Heart right ventricle (tissue), 16 donors: ENCODE measurements at regions not wholly inside any gene's neighbourhood (a gene's known extent, or its start where the extent isn't known, plus 50 kb on each side); places are given as distances from the start of the nearest gene placed in this dataset.

ENCODE experiments used
- ATAC-seq, 8 donors: fragments of 200-7000 bp; cut with Tn5 transposase; one replicate each; pipeline ENCODE4 v1.9.1; 2020; ENCODE audit warnings: mild to moderate bottlenecking in 8 of 8, moderate library complexity in 8 of 8, moderate number of reproducible peaks in 1 of 8
- DNase-seq, 2 donors: peaks; one replicate each; pipeline ENCODE4 v3.0.0-alpha.2; 2020
- H3K27ac ChIP-seq, 10 donors: fragments of 200-600 bp; sonication (generic) in 2 of 10; one replicate each; pipeline versions ENCODE4 v1.5.0 to v1.8.0; 2020 to 2022; ENCODE audit warnings: mild to moderate bottlenecking in 3 of 10
- H3K27me3 ChIP-seq, 7 donors: fragments of 200-600 bp; one replicate each; pipeline ENCODE4 v1.8.0; 2021 to 2022; ENCODE audit warnings: mild to moderate bottlenecking in 2 of 7
- H3K36me3 ChIP-seq, 9 donors: fragments of 200-600 bp; sonication (generic) in 1 of 9; one replicate each; pipeline versions ENCODE4 v1.5.0 to v1.8.0; 2020 to 2022; ENCODE audit warnings: mild to moderate bottlenecking in 2 of 9
- H3K4me1 ChIP-seq, 9 donors: fragments of 200-600 bp; sonication (generic) in 1 of 9; one replicate each; pipeline versions ENCODE4 v1.5.0 to v1.8.0; 2020 to 2022; ENCODE audit warnings: mild to moderate bottlenecking in 4 of 9
- H3K4me3 ChIP-seq, 10 donors: fragments of 200-600 bp; sonication (generic) in 2 of 10; one replicate each; pipeline versions ENCODE4 v1.5.0 to v1.8.0; 2020 to 2022; ENCODE audit warnings: mild to moderate bottlenecking in 7 of 10, moderate library complexity in 2 of 10
- H3K9me3 ChIP-seq, 11 donors: fragments of 200-600 bp in 10 of 11; sonication (generic) in 2 of 11; one replicate each; pipeline versions ENCODE4 v1.5.0 to v1.8.0; 2013 to 2022; ENCODE audit warnings: mild to moderate bottlenecking in 2 of 11, control low read depth in 1 of 11, moderate library complexity in 1 of 11
- CTCF ChIP-seq, 9 donors: fragments of 200-600 bp; sonication (generic) in 2 of 9; IDR thresholded peaks; one replicate each; pipeline versions ENCODE4 v1.5.0 to v1.8.0; 2021 to 2022; ENCODE audit warnings: antibody characterized with exemption in 9 of 9, mild to moderate bottlenecking in 5 of 9, moderate library complexity in 1 of 9
- WGBS, 2 donors: extraction: QIAGEN DNeasy Blood & Tissue Kit; methylation state at CpG; one replicate each; pipeline ENCODE4 v1.1.7; 2013; ENCODE audit warnings: inconsistent platforms in 1 of 2; 5-methylcytosine and 5-hydroxymethylcytosine counted together
- intact Hi-C, 10 donors: fragments of 100-400 bp; cut with DNase I; formaldehyde crosslinking; loops; one replicate each; pipeline versions ENCODE4 v1.11.1 to v1.14.2; 2022
- donor health status: Arrhythmogenic right ventricular cardiomyopathy.
- donor health status: ischemic (EF 13 %, LVEDD 7.1; RV severe dilation, severe dysfunction).
- donor health status: healthy with polysubstance abuse.
- donor health status: DM: no; HTN: yes; CAD: no.
- donor health status: DM: no; HTN: no; CAD: no.
- donor health status: ischemic (EF 25% LVEDD 6.9; RV normal size, moderate dysfunction).
- donor health status: ischemic (EF 25% LVEDD 5.7; RV mildly dilated, moderate dysfunction).
- donor health status: healthy.
- donor health status: DM: yes; HTN: yes; CAD: no.
- donor health status: Ischemic cardiomyopathy.
- donor health status: ischemic (EF 35%, LVEDD 5.7; RV mildly dilated, moderate dysfunction).
- donor health status: nonischemic (EF 11% LVEDD 7.7; RV severe dilation, severe dysfunction).
- donor health status: DM: yes; HTN: yes; CAD: no.
- donor health status: PGD.
- donor health status: ischemic (EF 29% LVEDD 5.4; RV normal size, mild dysfunction).
- donor health status: nonischemic (EF 23%, LVEDD 6.1; RV moderate dilation, normal function).

DNA sequence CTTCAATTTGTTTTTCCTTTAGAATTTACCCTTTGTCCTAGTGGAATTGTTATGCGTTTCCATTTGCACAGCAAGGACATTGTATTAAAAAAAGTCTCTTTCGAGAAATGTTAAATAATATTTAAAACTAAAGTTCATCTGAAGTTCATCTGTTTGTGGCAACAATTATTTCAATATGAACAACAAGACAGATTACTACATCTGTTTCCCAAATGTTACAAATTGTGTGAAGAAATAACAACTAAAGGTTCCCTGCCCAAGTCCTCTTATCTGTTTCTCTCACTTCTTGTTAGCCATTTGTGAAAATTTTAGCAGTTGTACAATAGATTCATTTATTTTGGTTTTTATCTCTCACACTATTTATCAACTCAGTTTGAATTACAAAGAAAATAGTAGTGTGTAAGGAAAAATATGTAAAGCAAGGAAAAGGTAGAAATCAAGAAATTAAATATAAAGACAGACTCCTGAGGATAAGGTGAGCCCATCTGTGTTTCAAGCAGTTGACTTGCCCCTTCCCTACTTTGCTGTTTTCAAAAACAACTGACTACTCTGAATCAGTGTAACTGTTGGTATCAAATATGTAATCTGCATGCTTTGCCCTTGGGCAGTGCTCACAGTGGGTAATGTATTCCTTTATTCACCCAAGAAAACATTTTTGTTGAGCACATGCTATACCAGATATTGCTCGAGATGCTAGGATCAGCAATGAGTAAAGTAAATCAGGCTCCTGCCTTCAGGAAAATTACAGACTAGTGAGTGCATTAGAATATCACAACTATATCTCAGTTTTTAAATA, 118.9 kb upstream of the PCDH7 start:
- Histone ChIP-seq H3K36me3 (no peaks in the 10 kb centered on the region), H3K4me1 (no peaks in the 10 kb centered on the region), H3K27me3 (no peaks in the 10 kb centered on the region), H3K9me3 (peaks cover 0 to 12% (median 0%) of the 10 kb centered on the region in 11 donors), H3K27ac (no peak overlapping the region), H3K4me3 (no peak overlapping the region)
- WGBS, 2 donors = 69 to 74% methylated on average over 3 of the region's 3 CpGs
- intact Hi-C loops = no loop called here
- no peak for TF ChIP-seq CTCF (IDR thresholded peaks at IDR 0.05)
- ATAC-seq = no peak
- no peak for DNase-seq

- Histone ChIP-seq H3K9me3 (peaks cover 0 to 12% (median 0%) of the 10 kb centered on the region in 11 donors), H3K4me3 (no peak overlapping the region), H3K36me3 (no peaks in the 10 kb centered on the region), H3K27ac (no peak overlapping the region), H3K27me3 (no peaks in the 10 kb centered on the region), H3K4me1 (no peaks in the 10 kb centered on the region)
- intact Hi-C loops = loop anchor here in 1 of 10 donors (5.0 kb wide), 1 partner anchor 952 kb away; no protein-coding TSS in a partner anchor
- no peak for TF ChIP-seq CTCF (IDR thresholded peaks at IDR 0.05)
- DNase-seq (no peak), ATAC-seq (peak in 2 of 8 donors; percentile 26 to 51)
These were observed 114.5 kb upstream of the PCDH7 start for GRCh38 chr4:30605616-30606190.

GRCh38 chr4:30610361-30610760, 109.8 kb upstream of the PCDH7 start:
- ATAC-seq (peak in 1 of 8 donors; percentile 25), DNase-seq (no peak)
- no peaks in the 10 kb centered on the region for H3K27me3 ChIP-seq
- TF ChIP-seq CTCF (IDR thresholded peaks at IDR 0.05) = no peak
- H3K4me1 ChIP-seq = no peaks in the 10 kb centered on the region
- H3K27ac ChIP-seq = no peak overlapping the region
- intact Hi-C loops = no loop called here
- no peak overlapping the region for H3K4me3 ChIP-seq
- 80 to 88% methylated on average over 1 of the region's 1 CpG for WGBS, 2 donors
- H3K36me3 ChIP-seq = no peaks in the 10 kb centered on the region
- H3K9me3 ChIP-seq = peaks cover 0 to 4% (median 0%) of the 10 kb centered on the region in 11 donors

DNA sequence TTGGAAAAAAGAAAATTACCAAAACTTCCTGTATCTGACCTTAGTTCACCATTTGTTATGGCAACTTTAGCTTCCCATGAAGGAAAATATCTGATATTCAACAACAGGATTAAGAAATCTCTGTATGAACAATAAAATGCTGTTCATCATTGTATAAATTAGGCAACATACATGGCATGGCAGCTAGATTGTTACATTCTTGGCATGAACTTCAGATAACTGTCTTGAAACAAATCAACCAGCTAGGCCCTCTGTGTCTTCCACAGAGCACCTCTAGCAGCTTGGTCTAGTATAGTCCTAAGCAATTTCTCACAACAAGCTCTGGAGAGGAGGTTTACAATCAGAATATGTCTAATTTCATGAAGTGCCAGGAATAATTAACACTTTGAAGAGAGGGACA, 105.4 kb upstream of the PCDH7 start:
- intact Hi-C loops = no loop called here
- Histone ChIP-seq H3K27ac (no peak overlapping the region), H3K4me1 (no peaks in the 10 kb centered on the region), H3K27me3 (no peaks in the 10 kb centered on the region), H3K9me3 (no peaks in the 10 kb centered on the region), H3K36me3 (no peaks in the 10 kb centered on the region), H3K4me3 (no peak overlapping the region)
- DNase-seq = no peak
- no peak for TF ChIP-seq CTCF (IDR thresholded peaks at IDR 0.05)
- ATAC-seq = no peak
